NOMO-1 treated with dmso at 0.1 percent for 144 hours (cell line): ENCODE measurements at regions not wholly inside any gene's neighbourhood (a gene's known extent, or its start where the extent isn't known, plus 50 kb on each side); places are given as distances from the start of the nearest gene placed in this dataset.

ENCODE experiments used
- DNase-seq: peaks from one replicate; lab custom pipeline; 2025; ENCODE audit not compliant: unreplicated experiment; lab: John Stamatoyannopoulos, UW

GRCh38 chr18:24876266-24876665 is 415.8 kb downstream of the HRH4 start:
- no peak for DNase-seq

- no peak for DNase-seq
Observed at GRCh38 chr18:24877066-24877465, 416.6 kb downstream of the HRH4 start.

- DNase-seq, result no peak
Observed at GRCh38 chr18:24877546-24877945, 417.1 kb downstream of the HRH4 start.

GRCh38 chr18:24878289-24878688 is 417.9 kb downstream of the HRH4 start:
- no peak for DNase-seq

GRCh38 chr18:24885276-24885675 is 424.8 kb downstream of the HRH4 start:
- no peak for DNase-seq

- DNase-seq, result no peak
Observed at GRCh38 chr18:24894880-24895279, 434.4 kb downstream of the HRH4 start.

- no peak for DNase-seq
Observed at GRCh38 chr18:24897461-24897860, 437.0 kb downstream of the HRH4 start.

GRCh38 chr18:24910221-24910620 is 441.7 kb downstream of the ZNF521 start:
- no peak for DNase-seq

- DNase-seq, result no peak
Observed at GRCh38 chr18:24913507-24914170, 438.3 kb downstream of the ZNF521 start.

GRCh38 chr18:24914171-24914525 is 437.8 kb downstream of the ZNF521 start:
- no peak for DNase-seq

GRCh38 chr18:24914685-24915084 is 437.3 kb downstream of the ZNF521 start:
- no peak for DNase-seq

GRCh38 chr18:24915547-24915946 is 436.4 kb downstream of the ZNF521 start:
- no peak for DNase-seq

- no peak for DNase-seq
Observed at GRCh38 chr18:24917767-24918166, 434.2 kb downstream of the ZNF521 start.

GRCh38 chr18:24918257-24918656 is 433.7 kb downstream of the ZNF521 start:
- no peak for DNase-seq

- DNase-seq, result no peak
Observed at GRCh38 chr18:24919181-24919797, 432.7 kb downstream of the ZNF521 start.

GRCh38 chr18:24922491-24922890 is 429.5 kb downstream of the ZNF521 start:
- DNase-seq, result no peak

GRCh38 chr18:24923138-24923537 is 428.8 kb downstream of the ZNF521 start:
- no peak for DNase-seq

- DNase-seq, result no peak
Observed at GRCh38 chr18:24924066-24924716, 427.8 kb downstream of the ZNF521 start.

GRCh38 chr18:24926649-24927048 is 425.3 kb downstream of the ZNF521 start:
- no peak for DNase-seq

GRCh38 chr18:24928301-24928878 is 423.6 kb downstream of the ZNF521 start:
- no peak for DNase-seq

GRCh38 chr18:24930478-24930877 is 421.5 kb downstream of the ZNF521 start:
- no peak for DNase-seq

GRCh38 chr18:24930971-24931370 is 421.0 kb downstream of the ZNF521 start:
- no peak for DNase-seq
